ENCODE measurements at regions not wholly inside any gene's neighbourhood (a gene's known extent, or its start where the extent isn't known, plus 50 kb on each side); places are given as distances from the start of the nearest gene placed in this dataset.

GRCh38 chr3:118511402-118511801 is 523.2 kb downstream of the IGSF11 start:
- Histone ChIP-seq H3K9me3 (ENCODE audit: control insufficient read depth, low read length) (no peaks in the 10 kb centered on the region), H3K4me2 (ENCODE audit: low read length, poor library complexity, severe bottlenecking) (no peak overlapping the region), H3K18ac (ENCODE audit: low read depth in 1 of 2, low read length in 2 of 2) (no peak overlapping the region), H2BK12ac (ENCODE audit: low read length in 2 of 2) (no peak overlapping the region), H2AFZ (ENCODE audit: low read depth, low read length) (no peak overlapping the region), H2BK120ac (ENCODE audit: low read depth, low read length) (no peak overlapping the region), H2BK15ac (ENCODE audit: low read depth, poor library complexity, severe bottlenecking) (no peak overlapping the region), H3K14ac (ENCODE audit: low read length in 2 of 2) (no peak overlapping the region), H3K23ac (ENCODE audit: low read length in 2 of 2) (no peak overlapping the region), H3K4me1 (ENCODE audit: control insufficient read depth, insufficient read depth, low read depth, low read length) (no peaks in the 10 kb centered on the region), H3K4me3 (ENCODE audit: insufficient read depth in 1 of 2, low read depth in 1 of 2, low read length in 2 of 2) (no peak overlapping the region), H3K27ac (ENCODE audit: low read length, poor library complexity, severe bottlenecking) (no peak overlapping the region), H2BK5ac (ENCODE audit: low read depth, low read length, poor library complexity, severe bottlenecking) (no peak overlapping the region), H3K79me1 (replicated peaks; ENCODE audit: low read length, poor library complexity, severe bottlenecking) (no peaks in the 10 kb centered on the region), H4K91ac (ENCODE audit: low read length) (no peak overlapping the region), H3K4ac (ENCODE audit: low read depth in 1 of 2, low read length in 2 of 2) (no peak overlapping the region), H4K8ac (ENCODE audit: low read length) (no peak overlapping the region), H2AK5ac (ENCODE audit: low read length, severe bottlenecking) (no peak overlapping the region), H3K27me3 (ENCODE audit: control insufficient read depth in 1 of 2, insufficient read depth in 1 of 2, low read length in 2 of 2) (no peaks in the 10 kb centered on the region), H3K9ac (ENCODE audit: low read length) (no peak overlapping the region), H3K36me3 (ENCODE audit: control insufficient read depth in 1 of 2, insufficient read depth in 2 of 2, low read depth in 1 of 2, low read length in 2 of 2) (no peaks in the 10 kb centered on the region)
- no peak for DNase-seq

- WGBS, result 78% methylated on average over 1 of the region's 2 CpGs
- no peaks in the 10 kb centered on the region for H3K27me3 ChIP-seq (ENCODE audit: control insufficient read depth in 1 of 2, insufficient read depth in 1 of 2, low read length in 2 of 2)
Observed at GRCh38 chr3:118512301-118512700, 522.3 kb downstream of the IGSF11 start.

GRCh38 chr3:118525077-118525476 is 509.6 kb downstream of the IGSF11 start:
- Histone ChIP-seq H3K4me1 (ENCODE audit: control insufficient read depth, insufficient read depth, low read depth, low read length) (no peaks in the 10 kb centered on the region), H2BK12ac (ENCODE audit: low read length in 2 of 2) (no peak overlapping the region), H3K9me3 (ENCODE audit: control insufficient read depth, low read length) (no peaks in the 10 kb centered on the region), H3K4ac (ENCODE audit: low read depth in 1 of 2, low read length in 2 of 2) (no peak overlapping the region), H4K8ac (ENCODE audit: low read length) (no peak overlapping the region), H3K36me3 (ENCODE audit: control insufficient read depth in 1 of 2, insufficient read depth in 2 of 2, low read depth in 1 of 2, low read length in 2 of 2) (no peaks in the 10 kb centered on the region), H3K27me3 (ENCODE audit: control insufficient read depth in 1 of 2, insufficient read depth in 1 of 2, low read length in 2 of 2) (no peaks in the 10 kb centered on the region), H3K27ac (ENCODE audit: low read length, poor library complexity, severe bottlenecking) (no peak overlapping the region), H2AFZ (ENCODE audit: low read depth, low read length) (no peak overlapping the region), H2AK5ac (ENCODE audit: low read length, severe bottlenecking) (no peak overlapping the region), H3K9ac (ENCODE audit: low read length) (no peak overlapping the region), H3K4me3 (ENCODE audit: insufficient read depth in 1 of 2, low read depth in 1 of 2, low read length in 2 of 2) (no peak overlapping the region), H2BK5ac (ENCODE audit: low read depth, low read length, poor library complexity, severe bottlenecking) (no peak overlapping the region), H3K18ac (ENCODE audit: low read depth in 1 of 2, low read length in 2 of 2) (no peak overlapping the region), H3K23ac (ENCODE audit: low read length in 2 of 2) (no peak overlapping the region), H4K91ac (ENCODE audit: low read length) (no peak overlapping the region), H2BK15ac (ENCODE audit: low read depth, poor library complexity, severe bottlenecking) (no peak overlapping the region), H3K79me1 (replicated peaks; ENCODE audit: low read length, poor library complexity, severe bottlenecking) (no peaks in the 10 kb centered on the region), H3K14ac (ENCODE audit: low read length in 2 of 2) (no peak overlapping the region), H3K4me2 (ENCODE audit: low read length, poor library complexity, severe bottlenecking) (no peak overlapping the region), H2BK120ac (ENCODE audit: low read depth, low read length) (no peak overlapping the region)
- 56% methylated on average over 3 of the region's 3 CpGs for WGBS
- DNase-seq, result no peak

More at GRCh38 chr3:118512301-118512700, 522.3 kb downstream of the IGSF11 start:
- Histone ChIP-seq H2AFZ (ENCODE audit: low read depth, low read length) (no peak overlapping the region), H3K23ac (ENCODE audit: low read length in 2 of 2) (no peak overlapping the region), H3K9me3 (ENCODE audit: control insufficient read depth, low read length) (no peaks in the 10 kb centered on the region), H3K4me2 (ENCODE audit: low read length, poor library complexity, severe bottlenecking) (no peak overlapping the region), H2BK12ac (ENCODE audit: low read length in 2 of 2) (no peak overlapping the region), H3K9ac (ENCODE audit: low read length) (no peak overlapping the region), H3K36me3 (ENCODE audit: control insufficient read depth in 1 of 2, insufficient read depth in 2 of 2, low read depth in 1 of 2, low read length in 2 of 2) (no peaks in the 10 kb centered on the region), H2BK15ac (ENCODE audit: low read depth, poor library complexity, severe bottlenecking) (no peak overlapping the region), H3K18ac (ENCODE audit: low read depth in 1 of 2, low read length in 2 of 2) (no peak overlapping the region), H2AK5ac (ENCODE audit: low read length, severe bottlenecking) (no peak overlapping the region), H2BK120ac (ENCODE audit: low read depth, low read length) (no peak overlapping the region), H3K4ac (ENCODE audit: low read depth in 1 of 2, low read length in 2 of 2) (no peak overlapping the region), H3K4me3 (ENCODE audit: insufficient read depth in 1 of 2, low read depth in 1 of 2, low read length in 2 of 2) (no peak overlapping the region), H3K4me1 (ENCODE audit: control insufficient read depth, insufficient read depth, low read depth, low read length) (no peaks in the 10 kb centered on the region), H3K14ac (ENCODE audit: low read length in 2 of 2) (no peak overlapping the region), H2BK5ac (ENCODE audit: low read depth, low read length, poor library complexity, severe bottlenecking) (no peak overlapping the region), H3K27ac (ENCODE audit: low read length, poor library complexity, severe bottlenecking) (no peak overlapping the region), H4K91ac (ENCODE audit: low read length) (no peak overlapping the region), H3K79me1 (replicated peaks; ENCODE audit: low read length, poor library complexity, severe bottlenecking) (no peaks in the 10 kb centered on the region), H4K8ac (ENCODE audit: low read length) (no peak overlapping the region)
- DNase-seq, result no peak

- Histone ChIP-seq H3K23ac (ENCODE audit: low read length in 2 of 2) (no peak overlapping the region), H3K27me3 (ENCODE audit: control insufficient read depth in 1 of 2, insufficient read depth in 1 of 2, low read length in 2 of 2) (no peaks in the 10 kb centered on the region), H2AFZ (ENCODE audit: low read depth, low read length) (no peak overlapping the region), H3K79me1 (replicated peaks; ENCODE audit: low read length, poor library complexity, severe bottlenecking) (no peaks in the 10 kb centered on the region), H2BK15ac (ENCODE audit: low read depth, poor library complexity, severe bottlenecking) (no peak overlapping the region), H4K8ac (ENCODE audit: low read length) (no peak overlapping the region), H2BK120ac (ENCODE audit: low read depth, low read length) (no peak overlapping the region), H3K4me3 (ENCODE audit: insufficient read depth in 1 of 2, low read depth in 1 of 2, low read length in 2 of 2) (no peak overlapping the region), H3K9ac (ENCODE audit: low read length) (no peak overlapping the region), H3K4ac (ENCODE audit: low read depth in 1 of 2, low read length in 2 of 2) (no peak overlapping the region), H4K91ac (ENCODE audit: low read length) (no peak overlapping the region), H3K4me1 (ENCODE audit: control insufficient read depth, insufficient read depth, low read depth, low read length) (no peaks in the 10 kb centered on the region), H2BK12ac (ENCODE audit: low read length in 2 of 2) (no peak overlapping the region), H2BK5ac (ENCODE audit: low read depth, low read length, poor library complexity, severe bottlenecking) (no peak overlapping the region), H3K9me3 (ENCODE audit: control insufficient read depth, low read length) (no peaks in the 10 kb centered on the region), H3K27ac (ENCODE audit: low read length, poor library complexity, severe bottlenecking) (no peak overlapping the region), H3K14ac (ENCODE audit: low read length in 2 of 2) (no peak overlapping the region), H2AK5ac (ENCODE audit: low read length, severe bottlenecking) (no peak overlapping the region), H3K4me2 (ENCODE audit: low read length, poor library complexity, severe bottlenecking) (no peak overlapping the region), H3K36me3 (ENCODE audit: control insufficient read depth in 1 of 2, insufficient read depth in 2 of 2, low read depth in 1 of 2, low read length in 2 of 2) (no peaks in the 10 kb centered on the region), H3K18ac (ENCODE audit: low read depth in 1 of 2, low read length in 2 of 2) (no peak overlapping the region)
- no CpG with 5 or more reads among the region's 1 CpG for WGBS
- DNase-seq, result no peak
Observed at GRCh38 chr3:118526758-118527513, 507.7 kb downstream of the IGSF11 start.

All from mesenchymal stem cell (in vitro differentiated cells and primary cell).